IMR-90 (cell line): ENCODE measurements at regions not wholly inside any gene's neighbourhood (a gene's known extent, or its start where the extent isn't known, plus 50 kb on each side); places are given as distances from the start of the nearest gene placed in this dataset.

Experiments
- ATAC-seq: fragments of 200-7000 bp; cut with Tn5 transposase; 2 replicates; pipeline ENCODE4 v1.9.1; 2020; ENCODE audit warnings: low read depth, mild to moderate bottlenecking, moderate library complexity
- BruUV-seq: library from RNA; stranded (reverse); fragments of 400-500 nt; replicated peaks from 2 replicates; lab custom pipeline; 2021; lab: Mats Ljungman, UMichigan
- CTCF ChIA-PET: fragments of 300-600 bp; formaldehyde crosslinking; extraction: SDS; loops from one replicate; lab custom pipeline; 2021; ENCODE audit warnings: antibody characterized with exemption; lab: Yijun Ruan, JAX
- POLR2A ChIA-PET: fragments of 300-600 bp; sonication (Branson Sonifier 250); formaldehyde crosslinking; loops from one replicate; lab custom pipeline; 2022; ENCODE audit warnings: antibody characterized with exemption; ENCODE audit not compliant: unreplicated experiment; lab: Charles Lee
- DNase-seq: peaks from one replicate; pipeline ENCODE4 v3.0.0; 2013
- H2AFZ ChIP-seq: replicated peaks from 2 replicates; pipeline ENCODE3; 2013; ENCODE audit warnings: low read length, mild to moderate bottlenecking; ENCODE audit not compliant: poor library complexity
- H2AK5ac ChIP-seq: 2 replicates; pipeline ENCODE4 v1.6.1; 2013; ENCODE audit warnings: low read depth, low read length, inconsistent platforms
- H2AK9ac ChIP-seq: replicated peaks from 2 replicates; pipeline ENCODE3; 2013; ENCODE audit warnings: mild to moderate bottlenecking, low read depth, low read length, moderate library complexity; ENCODE audit not compliant: poor library complexity
- H2BK120ac ChIP-seq: 2 replicates; pipeline ENCODE4 v1.6.1; 2013; ENCODE audit warnings: low read depth, low read length, inconsistent platforms
- H2BK15ac ChIP-seq: 3 replicates; pipeline ENCODE4 v1.6.1; 2013; ENCODE audit warnings: low read depth, low read length, inconsistent platforms
- H2BK20ac ChIP-seq: 2 replicates; pipeline ENCODE4 v1.6.1; 2013; ENCODE audit warnings: low read depth, mild to moderate bottlenecking, inconsistent platforms, low read length, moderate library complexity
- H2BK5ac ChIP-seq: 2 replicates; pipeline ENCODE4 v1.6.1; 2013; ENCODE audit warnings: mild to moderate bottlenecking, low read depth, low read length, inconsistent platforms; ENCODE audit not compliant: poor library complexity, severe bottlenecking
- H3K14ac ChIP-seq: replicated peaks from 2 replicates; pipeline ENCODE4 v1.6.1; 2013; ENCODE audit warnings: low read depth, low read length, inconsistent platforms
- H3K18ac ChIP-seq: 2 replicates; pipeline ENCODE4 v1.6.1; 2013; ENCODE audit warnings: low read depth, low read length, control low read depth
- H3K23ac ChIP-seq: 2 replicates; pipeline ENCODE4 v1.6.1; 2013; ENCODE audit warnings: low read depth, low read length, inconsistent platforms
- H3K27ac ChIP-seq: 2 replicates; pipeline ENCODE4 v1.5.1; 2013; ENCODE audit warnings: mild to moderate bottlenecking, control low read depth, low read length; ENCODE audit not compliant: insufficient read depth
- H3K27me3 ChIP-seq: 2 replicates; pipeline ENCODE4 v1.6.1; 2013; ENCODE audit warnings: low read length; ENCODE audit not compliant: control insufficient read depth, insufficient read depth
- H3K36me3 ChIP-seq: 2 replicates; pipeline ENCODE4 v1.6.1; 2013; ENCODE audit warnings: low read length, mixed read lengths; ENCODE audit not compliant: control insufficient read depth, insufficient read depth
- H3K4ac ChIP-seq: 2 replicates; pipeline ENCODE4 v1.6.1; 2013; ENCODE audit warnings: low read depth, low read length, inconsistent platforms
- H3K4me1 ChIP-seq: 2 replicates; pipeline ENCODE4 v1.6.1; 2013; ENCODE audit warnings: low read length, mixed read lengths; ENCODE audit not compliant: control insufficient read depth, insufficient read depth
- H3K4me2 ChIP-seq: 2 replicates; pipeline ENCODE4 v1.6.1; 2013; ENCODE audit warnings: low read depth, mild to moderate bottlenecking, control low read depth, low read length, moderate library complexity
- H3K4me3 ChIP-seq: 2 replicates; pipeline ENCODE4 v1.5.1; 2013; ENCODE audit warnings: low read depth, mild to moderate bottlenecking, control low read depth, low read length, moderate library complexity; ENCODE audit not compliant: insufficient read depth
- H3K56ac ChIP-seq: 2 replicates; pipeline ENCODE4 v1.6.1; 2013; ENCODE audit warnings: low read length, inconsistent platforms; ENCODE audit not compliant: insufficient read depth; ENCODE audit errors: extremely low read depth
- H3K79me1 ChIP-seq, 2 experiments: 2 replicates each; pipeline ENCODE4 v1.6.1; 2013; ENCODE audit warnings: low read length in 2 of 2, inconsistent platforms in 1 of 2, low read depth in 1 of 2
- H3K9ac ChIP-seq: 2 replicates; pipeline ENCODE4 v1.6.1; 2013; ENCODE audit warnings: low read depth, low read length, control low read depth
- H3K9me1 ChIP-seq: 2 replicates; pipeline ENCODE4 v1.6.1; 2013; ENCODE audit warnings: low read length, inconsistent platforms; ENCODE audit not compliant: insufficient read depth
- H3K9me3 ChIP-seq: 2 replicates; pipeline ENCODE4 v1.6.1; 2013; ENCODE audit warnings: low read length; ENCODE audit not compliant: control insufficient read depth, insufficient read depth
- H4K20me1 ChIP-seq: 2 replicates; pipeline ENCODE4 v1.6.1; 2013; ENCODE audit warnings: low read length, inconsistent platforms; ENCODE audit not compliant: insufficient read depth
- H4K5ac ChIP-seq: 2 replicates; pipeline ENCODE4 v1.6.1; 2013; ENCODE audit warnings: mild to moderate bottlenecking, low read depth, low read length, control low read depth
- H4K8ac ChIP-seq, 2 experiments: 2 replicates each; pipeline ENCODE4 v1.6.1; 2013; ENCODE audit warnings: low read depth in 2 of 2, low read length in 2 of 2, control low read depth in 1 of 2, inconsistent platforms in 1 of 2
- H4K91ac ChIP-seq: 2 replicates; pipeline ENCODE4 v1.6.1; 2013; ENCODE audit warnings: low read depth, low read length, inconsistent platforms; ENCODE audit not compliant: insufficient read depth
- CEBPB ChIP-seq: IDR thresholded peaks from 2 replicates; pipeline ENCODE4 v1.6.1; 2012; ENCODE audit warnings: low read depth, low read length, improper control_type of control experiment
- MAZ ChIP-seq: IDR thresholded peaks from 2 replicates; pipeline ENCODE4 v1.6.1; 2012; ENCODE audit warnings: low read depth, mild to moderate bottlenecking, low read length, improper control_type of control experiment, moderate library complexity, borderline replicate concordance
- MXI1 ChIP-seq: IDR thresholded peaks from 2 replicates; pipeline ENCODE4 v1.6.1; 2012; ENCODE audit warnings: low read depth, mild to moderate bottlenecking, low read length, moderate library complexity, borderline replicate concordance
- NFE2L2 ChIP-seq: fragments of 150-350 bp; IDR thresholded peaks from 2 replicates; pipeline ENCODE4 v1.6.1; 2016; ENCODE audit warnings: low read depth, mild to moderate bottlenecking, low read length
- POLR2A ChIP-seq: IDR thresholded peaks from 2 replicates; pipeline ENCODE4 v1.6.1; 2012; ENCODE audit warnings: mild to moderate bottlenecking, low read depth, low read length
- RFX5 ChIP-seq: IDR thresholded peaks from 2 replicates; pipeline ENCODE4 v1.8.0; 2012; ENCODE audit warnings: low read depth, mild to moderate bottlenecking, low read length, moderate library complexity
- WGBS, 2 experiments: methylation state at CpG; one replicate each; pipeline versions ENCODE4 v1.1.5 to v1.1.7; 2013; ENCODE audit warnings: missing lambda C conversion rate in 2 of 2; ENCODE audit not compliant: insufficient read length in 1 of 2; ENCODE audit errors: extremely low coverage in 2 of 2; 5-methylcytosine and 5-hydroxymethylcytosine counted together
- dilution Hi-C: fragments of 300-500 bp; cut with HindIII; formaldehyde crosslinking; loops from one replicate; pipeline ENCODE4 v1.14.3; 2018; ENCODE audit warnings: low sequenced_read_pairs; ENCODE audit not compliant: unreplicated experiment
- in situ Hi-C: fragments of 300-500 bp; cut with MboI; formaldehyde crosslinking; loops from 3 replicates; pipeline ENCODE4 v1.14.3; 2019; ENCODE audit warnings: low sequenced_read_pairs, inconsistent platforms, mixed read lengths
- intact Hi-C: fragments of 100-400 bp; cut with micrococcal nuclease; formaldehyde crosslinking; loops from 2 replicates; pipeline ENCODE4 v1.10.0; 2022
- TF ChIP-seq, protein P1 (sequence below): fragments of 150-350 bp; IDR thresholded peaks from 2 replicates; pipeline ENCODE4 v1.6.1; 2016; ENCODE audit warnings: low read depth, mild to moderate bottlenecking, low read length, moderate library complexity, borderline replicate concordance
- TF ChIP-seq, protein P2 (sequence below): fragments of 150-350 bp; IDR thresholded peaks from 2 replicates; pipeline ENCODE4 v1.6.1; 2017; ENCODE audit warnings: mild to moderate bottlenecking, antibody characterized with exemption, low read length, low read depth

DNA sequence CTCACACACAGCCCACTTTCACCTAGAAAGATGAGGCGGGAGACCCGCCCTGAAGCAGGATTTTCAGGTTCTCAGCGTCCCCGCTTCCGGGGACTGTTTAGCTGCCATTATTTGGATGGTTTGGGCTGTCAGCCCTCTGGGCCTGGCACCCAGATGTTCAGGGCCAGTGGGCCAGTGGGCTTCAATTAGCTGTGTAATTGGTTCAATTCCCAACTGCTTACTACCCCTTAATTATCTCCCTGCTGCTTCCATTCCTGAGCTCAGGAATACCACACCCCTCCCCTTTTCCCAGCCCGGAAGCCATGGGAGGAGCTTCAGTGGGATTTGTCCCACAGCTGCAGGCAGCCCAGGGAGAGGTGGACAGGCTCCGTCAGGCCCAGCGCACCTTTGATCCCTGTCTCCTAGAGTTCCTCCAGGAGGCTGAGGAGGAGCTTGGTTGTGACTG, 114.1 kb upstream of the MYCN start:
- in situ Hi-C loops: no loop called here
- dilution Hi-C loops: no loop called here
- H2AK9ac ChIP-seq: no peak overlapping the region
- H4K8ac ChIP-seq: no peak overlapping the region
- no peak for ATAC-seq
- H2BK15ac ChIP-seq: no peak overlapping the region
- POLR2A ChIA-PET: no interaction called here
- intact Hi-C loops: no loop called here
- no peak overlapping the region for H3K9ac ChIP-seq
- no peak overlapping the region for H3K4me2 ChIP-seq
- no peaks in the 10 kb centered on the region for H3K79me1 ChIP-seq
- CTCF ChIA-PET: no interaction called here
- no peaks in the 10 kb centered on the region for H3K27me3 ChIP-seq
- H2AFZ ChIP-seq: no peak overlapping the region
- no peak for DNase-seq
- no peaks in the 10 kb centered on the region for H4K20me1 ChIP-seq
- no peak overlapping the region for H3K23ac ChIP-seq
- H3K56ac ChIP-seq: no peak overlapping the region
- no CpG with 5 or more reads among the region's 8 CpGs for WGBS, 2 experiments
- no peak overlapping the region for H3K18ac ChIP-seq
- H3K4ac ChIP-seq: no peak overlapping the region
- peaks cover 38% of the 10 kb centered on the region for H3K9me3 ChIP-seq
- H2AK5ac ChIP-seq: no peak overlapping the region
- no peaks in the 10 kb centered on the region for H3K4me1 ChIP-seq
- H2BK120ac ChIP-seq: no peak overlapping the region
- H2BK20ac ChIP-seq: no peak overlapping the region
- H3K14ac ChIP-seq: no peak overlapping the region
- no peak overlapping the region for H4K91ac ChIP-seq
- TF ChIP-seq RFX5 (no peak), MXI1 (no peak), MAZ (no peak), CEBPB (no peak), NFE2L2 (no peak), POLR2A (no peak)
- TF ChIP-seq, protein P1, sequence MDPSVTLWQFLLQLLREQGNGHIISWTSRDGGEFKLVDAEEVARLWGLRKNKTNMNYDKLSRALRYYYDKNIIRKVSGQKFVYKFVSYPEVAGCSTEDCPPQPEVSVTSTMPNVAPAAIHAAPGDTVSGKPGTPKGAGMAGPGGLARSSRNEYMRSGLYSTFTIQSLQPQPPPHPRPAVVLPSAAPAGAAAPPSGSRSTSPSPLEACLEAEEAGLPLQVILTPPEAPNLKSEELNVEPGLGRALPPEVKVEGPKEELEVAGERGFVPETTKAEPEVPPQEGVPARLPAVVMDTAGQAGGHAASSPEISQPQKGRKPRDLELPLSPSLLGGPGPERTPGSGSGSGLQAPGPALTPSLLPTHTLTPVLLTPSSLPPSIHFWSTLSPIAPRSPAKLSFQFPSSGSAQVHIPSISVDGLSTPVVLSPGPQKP: no peak
- TF ChIP-seq, protein P2, sequence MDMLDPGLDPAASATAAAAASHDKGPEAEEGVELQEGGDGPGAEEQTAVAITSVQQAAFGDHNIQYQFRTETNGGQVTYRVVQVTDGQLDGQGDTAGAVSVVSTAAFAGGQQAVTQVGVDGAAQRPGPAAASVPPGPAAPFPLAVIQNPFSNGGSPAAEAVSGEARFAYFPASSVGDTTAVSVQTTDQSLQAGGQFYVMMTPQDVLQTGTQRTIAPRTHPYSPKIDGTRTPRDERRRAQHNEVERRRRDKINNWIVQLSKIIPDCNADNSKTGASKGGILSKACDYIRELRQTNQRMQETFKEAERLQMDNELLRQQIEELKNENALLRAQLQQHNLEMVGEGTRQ: no peak
- BruUV-seq: no TSS peak
- no peak overlapping the region for H3K27ac ChIP-seq
- H2BK5ac ChIP-seq: no peak overlapping the region
- no peaks in the 10 kb centered on the region for H3K9me1 ChIP-seq
- H3K4me3 ChIP-seq: no peak overlapping the region
- H3K36me3 ChIP-seq: no peaks in the 10 kb centered on the region
- H4K5ac ChIP-seq: no peak overlapping the region
